Transverse colon (tissue), 1 donor: ENCODE measurements at regions not wholly inside any gene's neighbourhood (a gene's known extent, or its start where the extent isn't known, plus 50 kb on each side); places are given as distances from the start of the nearest gene placed in this dataset.

Experiments used
- EP300 ChIP-seq: sonication (generic); formaldehyde crosslinking; IDR thresholded peaks from one replicate; pipeline ENCODE4 v1.6.1; 2017; ENCODE audit warnings: antibody characterized with exemption, low read depth
- POLR2A ChIP-seq: fragments of 450-650 bp; IDR thresholded peaks from one replicate; pipeline ENCODE4 v1.6.1; 2016; ENCODE audit warnings: antibody characterized with exemption, mild to moderate bottlenecking, moderate library complexity

DNA sequence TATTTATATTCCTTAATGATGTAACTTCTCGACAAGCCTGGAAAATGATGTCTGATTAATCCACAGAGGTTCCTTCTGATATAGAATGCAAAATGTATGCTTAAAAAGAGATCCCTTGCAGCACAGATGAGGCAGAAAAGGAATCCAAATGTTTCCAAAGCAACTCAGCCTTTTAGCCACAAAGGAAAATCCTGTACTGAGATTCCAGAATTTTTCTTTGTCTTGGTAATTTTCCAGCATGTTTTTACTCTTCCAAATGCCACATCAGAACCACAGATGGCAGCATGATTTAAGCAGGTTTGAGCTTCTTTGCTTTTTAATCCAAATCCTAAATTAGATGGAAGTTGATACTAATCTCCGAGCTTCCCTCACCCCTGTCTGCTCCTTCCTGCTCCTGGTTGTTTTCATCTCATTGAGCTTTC is 176.4 kb upstream of the PALMD start:
- no peak for TF ChIP-seq EP300
- TF ChIP-seq POLR2A, result no peak
